Heart left ventricle (tissue), 13 donors: ENCODE measurements at regions not wholly inside any gene's neighbourhood (a gene's known extent, or its start where the extent isn't known, plus 50 kb on each side); places are given as distances from the start of the nearest gene placed in this dataset.

Experiments
- POLR2A ChIP-seq, 2 donors: fragments of 450-650 bp; IDR thresholded peaks; one replicate each; pipeline ENCODE4 v1.6.1; 2017; ENCODE audit warnings: antibody characterized with exemption in 2 of 2, mild to moderate bottlenecking in 2 of 2, moderate library complexity in 2 of 2
- TF ChIP-seq, protein P1 (sequence below), 12 donors: fragments of 200-600 bp; sonication (generic) in 4 of 12; IDR thresholded peaks; one replicate each; pipeline versions ENCODE4 v1.5.0 to v1.8.0; 2018 to 2022; ENCODE audit warnings: antibody characterized with exemption in 12 of 12, mild to moderate bottlenecking in 5 of 12
- donor health status: ischemic (EF 13 %, LVEDD 7.1; RV severe dilation, severe dysfunction).
- donor health status: DM: no; HTN: yes; CAD: no.
- donor health status: DM: no; HTN: no; CAD: no.
- donor health status: ischemic (EF 25% LVEDD 6.9; RV normal size, moderate dysfunction).
- donor health status: ischemic (EF 25% LVEDD 5.7; RV mildly dilated, moderate dysfunction).
- donor health status: ischemic (EF 35%, LVEDD 5.7; RV mildly dilated, moderate dysfunction).
- donor health status: nonischemic (EF 11% LVEDD 7.7; RV severe dilation, severe dysfunction).
- donor health status: DM: yes; HTN: yes; CAD: no.
- donor health status: PGD.
- donor health status: ischemic (EF 29% LVEDD 5.4; RV normal size, mild dysfunction).
- donor health status: nonischemic (EF 23%, LVEDD 6.1; RV moderate dilation, normal function).

DNA sequence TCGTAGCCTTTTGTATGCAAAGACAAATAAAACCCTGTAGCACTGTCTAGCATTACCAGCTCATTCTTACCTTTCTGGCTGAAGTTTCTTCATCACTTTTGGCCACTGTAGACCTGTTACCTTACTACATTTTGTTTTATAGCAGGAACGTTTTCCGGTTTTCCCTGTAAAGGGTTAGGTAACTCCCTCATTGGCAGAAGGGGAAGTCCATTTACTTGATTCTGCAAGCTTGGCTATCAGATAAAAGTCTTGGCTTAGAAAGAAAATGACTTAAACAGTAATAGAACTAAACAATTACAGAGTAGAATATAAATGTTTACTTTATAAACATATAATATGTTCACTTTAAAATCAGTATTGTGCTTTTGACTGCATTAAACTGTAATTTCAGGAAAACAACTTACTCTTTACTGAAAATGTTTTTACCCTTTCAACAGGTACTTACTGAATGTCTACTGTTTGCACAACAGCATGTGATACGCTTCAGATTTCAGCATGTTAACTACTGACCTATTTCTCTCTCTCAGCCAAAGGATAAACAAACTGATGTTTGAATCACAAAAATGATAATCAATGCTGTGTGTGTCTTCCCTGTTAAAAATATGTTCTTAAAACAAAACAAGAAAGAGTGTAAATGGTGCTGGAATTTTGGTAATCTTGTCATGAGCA lies 67.1 kb downstream of the OTUD1 start:
- TF ChIP-seq, protein P1, sequence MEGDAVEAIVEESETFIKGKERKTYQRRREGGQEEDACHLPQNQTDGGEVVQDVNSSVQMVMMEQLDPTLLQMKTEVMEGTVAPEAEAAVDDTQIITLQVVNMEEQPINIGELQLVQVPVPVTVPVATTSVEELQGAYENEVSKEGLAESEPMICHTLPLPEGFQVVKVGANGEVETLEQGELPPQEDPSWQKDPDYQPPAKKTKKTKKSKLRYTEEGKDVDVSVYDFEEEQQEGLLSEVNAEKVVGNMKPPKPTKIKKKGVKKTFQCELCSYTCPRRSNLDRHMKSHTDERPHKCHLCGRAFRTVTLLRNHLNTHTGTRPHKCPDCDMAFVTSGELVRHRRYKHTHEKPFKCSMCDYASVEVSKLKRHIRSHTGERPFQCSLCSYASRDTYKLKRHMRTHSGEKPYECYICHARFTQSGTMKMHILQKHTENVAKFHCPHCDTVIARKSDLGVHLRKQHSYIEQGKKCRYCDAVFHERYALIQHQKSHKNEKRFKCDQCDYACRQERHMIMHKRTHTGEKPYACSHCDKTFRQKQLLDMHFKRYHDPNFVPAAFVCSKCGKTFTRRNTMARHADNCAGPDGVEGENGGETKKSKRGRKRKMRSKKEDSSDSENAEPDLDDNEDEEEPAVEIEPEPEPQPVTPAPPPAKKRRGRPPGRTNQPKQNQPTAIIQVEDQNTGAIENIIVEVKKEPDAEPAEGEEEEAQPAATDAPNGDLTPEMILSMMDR (IDR thresholded peaks at IDR 0.05) = no peak
- TF ChIP-seq POLR2A (IDR thresholded peaks at IDR 0.05) = no peak
